Central memory CD4-positive, alpha-beta T cell (primary cell): ENCODE measurements at regions not wholly inside any gene's neighbourhood (a gene's known extent, or its start where the extent isn't known, plus 50 kb on each side); places are given as distances from the start of the nearest gene placed in this dataset.
"Not testable (repeated sequence)": the region's sequence is repeated elsewhere in the genome, so short reads cannot be mapped to it uniquely, and the experiment has no call there.

Experiments
- DNase-seq: peaks from one replicate; pipeline ENCODE4 v3.0.0; 2022

DNA sequence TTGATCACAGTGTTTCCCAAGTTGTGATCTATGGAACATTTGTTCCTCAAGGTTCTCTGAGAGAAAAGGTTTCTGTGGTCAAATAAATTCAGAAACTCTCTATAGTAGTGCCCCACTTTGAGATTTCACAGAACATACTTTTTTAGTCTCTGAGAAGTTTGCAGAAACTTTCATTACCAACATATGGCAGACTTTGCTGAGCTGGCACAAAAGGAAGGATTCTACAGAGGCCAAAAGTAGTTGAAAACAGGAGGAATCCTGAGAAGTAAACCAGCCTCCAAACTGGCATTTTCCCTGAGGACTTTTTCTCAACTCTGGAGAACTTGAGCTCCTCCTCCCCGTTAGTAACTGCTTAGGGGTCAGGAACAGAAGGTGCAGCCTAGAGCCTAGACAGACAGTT is 117.8 kb upstream of the ESX1 start:
- DNase-seq, result no peak

DNA sequence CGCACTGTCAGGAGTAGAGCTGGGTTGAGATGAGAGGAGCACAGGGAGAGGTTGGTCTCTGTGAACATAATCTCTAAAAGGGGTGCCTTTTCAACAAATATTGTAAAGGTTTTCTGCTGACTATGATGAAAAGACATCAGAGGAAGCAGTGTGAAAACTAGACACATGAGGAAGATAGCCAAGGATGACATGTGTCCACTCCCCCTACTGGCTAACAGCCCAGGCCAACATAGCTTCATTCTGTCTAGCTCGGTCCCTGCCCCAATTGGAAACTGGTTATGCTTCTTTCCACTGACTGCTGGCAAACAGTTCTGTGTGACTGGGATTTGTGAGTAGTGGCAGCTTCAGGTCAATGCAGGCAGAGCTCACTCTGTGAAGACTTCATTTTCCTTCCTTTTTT is 115.4 kb upstream of the ESX1 start:
- DNase-seq, result no peak

DNA sequence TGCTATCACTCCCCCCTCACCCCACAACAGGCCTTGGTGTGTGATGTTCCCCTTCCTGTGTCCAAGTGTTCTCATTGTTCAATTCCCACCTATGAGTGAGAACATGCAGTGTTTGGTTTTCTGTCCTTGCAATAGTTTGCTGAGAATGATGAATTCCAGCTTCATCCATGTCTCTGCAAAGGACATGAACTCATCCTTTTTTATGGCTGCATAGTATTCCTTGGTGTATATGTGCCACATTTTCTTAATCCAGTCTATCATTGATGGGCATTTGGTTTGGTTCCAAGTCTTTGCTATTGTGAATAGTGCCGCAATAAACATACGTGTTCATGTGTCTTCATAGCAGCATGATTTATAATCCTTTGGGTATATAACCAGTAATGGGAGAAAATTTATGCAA is 106.0 kb upstream of the ESX1 start:
- DNase-seq, result not testable (repeated sequence)

DNA sequence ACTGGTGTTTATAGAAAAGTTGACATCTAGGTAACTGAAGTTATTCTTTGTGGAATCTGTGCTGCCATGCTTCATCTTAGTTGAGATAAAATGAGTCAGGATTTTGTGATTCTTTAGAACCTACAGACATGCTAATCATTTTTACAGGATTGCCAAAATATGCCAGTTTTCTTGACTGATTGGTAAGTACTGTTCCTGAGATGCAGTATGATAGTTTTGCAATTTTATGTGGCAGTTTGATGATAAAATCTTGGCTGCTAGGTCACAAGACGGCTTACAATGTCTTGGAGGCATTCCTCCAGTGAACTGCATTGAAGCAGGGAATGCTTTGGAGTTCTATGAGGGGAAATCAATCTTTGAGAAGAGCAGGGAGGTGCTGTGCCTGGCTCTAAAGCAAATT is 104.4 kb upstream of the ESX1 start:
- DNase-seq, result no peak

DNA sequence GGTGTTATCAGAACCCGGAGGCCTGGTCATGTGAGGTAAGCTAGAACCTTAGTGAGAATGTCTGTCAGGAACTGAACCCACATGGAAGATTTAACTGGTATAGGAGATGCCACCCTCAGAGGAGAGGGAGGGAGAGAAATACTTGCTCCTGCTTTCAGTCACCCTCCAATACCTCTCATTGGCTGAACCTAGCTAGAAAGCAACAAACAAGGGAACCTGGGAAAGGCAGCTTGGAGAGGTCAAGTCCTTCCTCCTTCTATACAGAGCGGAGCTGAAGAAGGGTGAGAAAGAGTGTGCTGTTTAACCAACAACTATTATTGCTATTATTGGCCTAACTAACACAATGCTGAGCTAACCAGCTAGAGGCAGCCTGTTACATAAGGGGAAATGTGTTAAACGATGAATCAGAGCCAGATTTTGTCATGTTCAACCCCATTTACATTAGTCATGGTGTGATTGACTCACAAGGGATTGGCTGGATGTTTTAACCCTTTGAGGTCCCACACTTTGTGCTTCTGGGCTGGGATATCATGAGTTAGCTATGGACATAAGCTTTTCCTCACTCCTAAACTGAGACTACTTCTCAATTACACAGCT is 96.5 kb upstream of the ESX1 start:
- DNase-seq, result no peak

DNA sequence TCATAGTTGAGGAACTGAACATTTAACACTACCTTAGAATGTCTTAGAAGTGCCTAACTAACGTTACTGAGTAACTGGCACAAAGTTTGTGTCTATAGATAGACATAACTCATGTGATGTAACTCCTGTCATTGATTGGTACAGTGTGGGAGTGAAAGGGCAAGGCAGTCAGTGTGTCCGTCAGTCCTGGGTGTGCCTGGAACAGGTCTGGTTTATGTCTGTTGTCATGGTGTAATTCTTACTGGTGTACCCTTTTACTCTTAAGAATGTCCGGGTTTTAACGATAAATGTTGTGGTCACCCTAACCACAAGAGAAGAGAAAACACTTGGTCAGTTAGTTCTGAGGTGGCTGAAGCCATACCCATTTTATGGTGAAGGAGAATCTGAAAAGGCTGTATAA is 93.1 kb upstream of the ESX1 start:
- DNase-seq, result no peak

DNA sequence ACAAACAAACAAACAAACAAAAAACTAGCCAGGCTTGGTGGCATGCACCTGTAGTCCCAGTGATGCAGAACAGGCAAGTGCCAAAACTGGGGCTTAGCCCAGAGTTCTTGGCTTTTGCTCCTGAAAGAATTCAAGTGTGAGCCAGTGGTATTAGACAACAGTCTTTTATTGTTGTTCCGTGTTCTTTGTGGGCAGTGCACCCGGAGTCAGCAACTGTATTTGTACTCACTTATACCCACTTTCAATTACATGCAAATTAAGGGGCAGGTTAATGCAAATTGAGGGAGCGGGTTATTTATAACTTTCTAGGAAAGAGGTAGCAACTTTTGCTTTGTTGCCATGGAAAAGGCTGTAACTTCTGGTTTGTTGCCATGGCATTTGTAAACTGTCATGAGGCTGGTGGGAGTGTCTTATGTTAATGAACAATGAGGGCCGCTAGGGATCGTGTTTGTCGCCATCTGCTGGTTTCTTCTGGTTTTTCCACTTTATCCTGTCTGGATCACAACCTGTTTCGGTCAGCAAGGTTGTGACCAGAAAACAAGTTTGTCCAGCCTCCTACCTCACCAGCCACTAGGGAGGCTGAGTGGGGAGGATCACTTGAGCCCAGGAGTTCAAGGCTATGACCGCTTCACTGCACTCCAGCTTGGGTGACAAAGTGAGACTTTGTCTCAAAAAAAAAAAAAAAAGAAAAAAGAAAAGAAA is 88.8 kb upstream of the ESX1 start:
- peak; percentile 45 for DNase-seq

DNA sequence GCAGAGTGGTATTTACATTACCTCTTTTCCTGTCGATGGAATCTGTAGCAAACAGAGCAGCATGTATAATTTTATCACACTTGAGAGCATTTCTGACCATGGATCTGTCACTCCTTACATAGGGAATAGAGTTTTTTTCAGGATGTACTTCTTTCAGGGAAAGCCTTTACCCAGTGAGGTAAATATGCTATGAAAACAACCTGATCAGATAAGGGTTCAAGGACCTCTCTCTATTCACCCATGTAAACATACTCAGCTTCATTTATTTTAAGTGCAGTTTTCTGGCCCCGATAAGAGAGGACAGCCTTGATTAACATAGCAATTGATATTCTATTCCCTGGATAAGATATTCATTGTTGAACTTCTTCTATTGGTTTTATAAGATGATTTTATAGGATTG is 87.3 kb upstream of the ESX1 start:
- DNase-seq, result no peak

DNA sequence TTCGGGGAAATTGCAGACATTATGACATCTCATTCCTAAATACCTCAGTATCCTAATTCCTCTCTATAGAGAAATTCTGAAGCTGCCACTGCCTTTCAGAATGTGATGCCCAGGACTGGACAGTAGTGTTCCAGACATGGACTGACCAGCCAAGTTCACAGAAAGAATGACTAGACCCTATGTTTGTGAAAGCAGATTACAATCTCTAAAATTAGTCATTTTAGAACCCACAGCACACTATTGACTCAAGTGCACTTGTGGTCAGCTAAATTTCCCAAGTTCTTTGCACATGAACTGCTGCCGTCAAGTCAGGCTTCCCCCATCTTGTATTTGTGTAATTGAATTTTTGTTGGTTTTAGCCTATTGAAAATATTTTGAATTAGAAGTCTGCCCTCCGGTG is 81.0 kb upstream of the ESX1 start:
- DNase-seq, result no peak

DNA sequence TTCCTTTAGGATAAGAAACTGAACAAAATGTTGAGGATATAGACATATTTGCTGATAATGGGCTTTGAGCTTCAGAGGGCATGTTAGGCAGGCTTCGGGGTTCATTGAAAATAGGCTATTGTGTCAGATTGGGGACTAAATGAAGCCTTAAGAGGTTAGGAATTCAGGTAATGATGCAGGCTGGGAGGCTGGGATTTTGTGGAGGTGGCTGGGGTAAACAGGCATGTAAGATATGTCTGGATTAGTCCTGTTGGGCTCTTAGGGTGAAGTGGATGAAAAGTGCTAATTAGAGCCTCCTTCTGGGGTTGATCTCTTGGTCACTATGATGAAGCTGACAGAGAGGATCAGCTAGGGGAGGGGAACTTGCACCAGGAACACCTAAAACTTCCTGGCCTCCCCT is 80.2 kb upstream of the ESX1 start:
- DNase-seq, result no peak

DNA sequence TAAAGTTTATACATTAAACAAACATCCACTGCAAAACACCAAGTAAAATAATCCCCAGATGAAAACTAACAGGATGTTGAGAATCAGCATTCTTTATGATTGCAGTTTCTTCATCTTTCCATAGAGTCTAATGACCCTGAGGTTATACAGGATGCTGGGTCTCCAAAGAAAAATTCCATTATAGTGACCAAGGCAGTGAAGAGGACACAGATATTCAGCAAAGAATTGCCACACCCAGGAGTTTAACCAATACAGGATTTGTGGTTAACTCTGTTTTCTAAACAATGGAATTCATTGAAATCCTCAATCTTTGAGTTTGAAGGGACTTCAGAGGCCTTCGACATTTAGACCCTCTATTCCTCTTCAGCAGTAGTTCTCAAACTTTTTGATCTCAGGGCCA is 76.2 kb upstream of the ESX1 start:
- no peak for DNase-seq

DNA sequence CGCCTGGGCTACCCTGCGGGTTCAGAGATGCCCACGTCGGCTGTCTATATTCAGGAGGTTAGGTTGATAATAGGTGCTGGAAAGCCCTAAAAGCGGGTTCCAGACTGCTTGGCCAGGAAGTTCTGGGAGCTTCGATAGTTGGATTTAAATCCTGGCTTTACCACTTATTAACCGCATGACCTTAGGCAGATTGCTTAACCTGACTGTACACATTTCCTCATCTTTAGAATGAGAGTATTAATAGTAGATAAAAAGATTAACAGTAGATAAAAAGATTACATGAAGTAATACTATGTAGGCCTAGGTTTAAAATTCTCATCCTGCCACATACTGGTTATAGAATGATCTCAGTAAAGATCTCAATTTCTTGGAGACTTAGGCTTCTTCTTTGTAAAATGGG is 75.0 kb upstream of the ESX1 start:
- no peak for DNase-seq

DNA sequence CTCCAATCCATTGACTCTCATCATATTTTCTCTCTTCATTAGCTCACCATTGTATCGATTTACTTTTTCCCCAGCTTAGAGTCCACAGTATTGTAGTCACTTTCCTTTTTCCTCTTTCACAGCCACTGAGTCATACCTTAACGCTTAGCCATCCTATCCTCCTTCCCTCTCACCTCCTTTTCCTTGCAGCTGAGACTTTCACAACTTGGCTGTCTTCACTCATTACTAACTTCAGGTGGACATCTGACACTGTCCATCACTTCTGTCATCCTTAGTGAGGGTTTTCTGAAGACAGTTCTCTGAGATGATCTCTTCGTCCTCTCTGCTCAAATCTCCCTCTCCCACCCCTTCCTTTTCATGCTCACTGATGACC is 70.5 kb upstream of the ESX1 start:
- DNase-seq, result no peak

DNA sequence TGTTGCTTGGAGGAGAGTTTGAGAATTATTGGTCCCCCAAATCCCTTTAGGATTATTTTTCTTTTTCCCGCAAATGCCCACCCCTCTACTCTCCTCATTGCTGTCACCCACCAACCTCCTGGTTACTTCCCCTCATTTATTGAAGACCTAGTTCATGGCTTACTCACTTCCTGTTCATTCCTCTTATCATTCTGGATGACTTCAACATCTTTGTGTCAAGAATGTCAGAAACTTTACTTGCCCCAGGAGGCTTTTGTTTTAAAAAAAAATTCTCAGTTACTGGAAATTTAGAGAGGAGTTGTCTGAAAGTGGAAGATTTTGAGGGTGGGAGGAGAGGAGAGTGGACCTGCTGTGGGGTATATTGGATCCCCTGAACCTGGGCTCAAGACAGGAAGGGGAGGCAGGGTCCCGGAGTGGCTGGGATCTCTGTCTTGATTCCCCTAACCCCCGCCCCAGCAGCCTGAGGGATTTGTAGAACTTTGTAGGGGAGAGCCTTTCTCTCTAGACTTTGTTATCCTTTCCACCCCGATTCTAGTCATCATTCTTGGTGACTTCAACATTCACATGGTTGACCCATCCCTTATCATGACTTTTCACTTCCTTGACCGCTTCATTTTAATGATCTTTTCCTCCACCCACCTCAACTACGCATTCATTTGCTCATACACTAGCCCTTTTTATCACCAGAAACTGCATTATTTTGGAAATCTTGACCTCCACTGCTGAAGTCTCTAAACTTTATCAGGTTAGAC is 69.9 kb upstream of the ESX1 start:
- no peak for DNase-seq

DNA sequence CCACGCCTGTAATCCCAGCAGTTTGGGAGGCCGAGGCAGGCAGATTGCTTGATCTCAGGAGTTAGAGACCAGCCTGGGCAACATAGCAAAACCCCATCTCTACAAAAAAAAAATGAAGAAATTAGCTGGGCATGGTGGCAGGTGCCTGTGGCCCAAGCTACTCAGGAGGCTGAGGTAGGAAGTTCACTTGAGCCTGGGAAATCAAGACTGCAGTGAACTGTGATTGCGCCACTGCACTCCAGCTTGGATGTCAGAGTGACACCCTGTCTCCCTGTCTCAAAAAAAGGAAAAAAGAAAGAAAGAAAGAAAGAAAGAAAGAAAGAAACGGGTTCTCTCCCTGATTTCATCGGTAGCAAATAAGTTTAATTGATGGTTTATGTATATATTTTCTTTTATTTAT is 64.6 kb upstream of the ESX1 start:
- DNase-seq, result no peak

DNA sequence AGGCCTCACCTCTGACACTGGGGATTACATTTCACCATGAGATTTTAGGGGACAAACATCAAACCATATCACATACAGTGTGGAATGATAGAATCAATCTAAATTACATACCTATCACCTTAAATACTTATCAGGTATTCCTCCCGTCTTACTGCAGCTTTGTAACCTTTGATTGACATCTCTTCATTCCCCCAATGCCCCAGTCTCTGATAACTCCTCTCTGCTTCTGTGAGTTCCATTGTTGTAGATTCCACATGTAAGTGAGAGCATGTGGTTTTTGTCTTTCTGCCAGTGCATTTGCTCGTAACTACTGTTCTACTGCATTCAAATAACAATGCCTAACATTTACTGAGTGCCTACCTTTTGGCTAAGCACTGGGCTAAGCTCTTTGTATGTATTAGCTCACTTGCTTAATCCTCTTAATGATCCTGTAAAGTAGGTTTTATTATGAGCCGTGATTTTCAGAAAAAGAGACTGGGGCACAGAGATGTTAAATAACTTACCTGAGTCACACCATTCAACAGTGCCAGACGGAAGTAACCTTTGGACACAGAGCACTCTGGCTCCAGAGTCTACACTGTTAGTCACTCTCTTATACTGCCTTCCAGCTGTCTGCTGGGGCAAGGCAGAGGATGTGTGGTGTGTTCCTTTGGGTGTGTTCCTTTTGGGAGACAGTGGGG is 63.7 kb upstream of the ESX1 start:
- DNase-seq, result no peak

DNA sequence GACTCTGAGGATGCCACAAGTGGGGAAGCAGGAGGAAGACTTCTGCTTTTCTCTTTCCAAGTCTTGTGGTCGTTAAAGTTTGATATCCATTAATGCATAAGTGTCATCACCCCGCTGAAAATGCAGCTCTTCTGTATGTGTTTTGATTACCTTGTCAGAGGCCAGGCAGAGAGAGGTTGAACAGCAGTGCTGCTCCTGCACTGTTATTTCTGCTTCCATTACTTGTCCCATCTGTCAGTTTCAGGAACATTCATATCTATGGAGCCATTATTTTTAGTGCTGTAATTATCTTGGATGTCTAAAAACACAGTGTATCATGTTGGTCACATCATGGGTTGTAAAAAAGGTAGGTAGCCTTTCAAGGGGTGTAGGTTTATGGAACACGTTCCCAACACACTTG is 62.0 kb upstream of the ESX1 start:
- DNase-seq, result no peak

DNA sequence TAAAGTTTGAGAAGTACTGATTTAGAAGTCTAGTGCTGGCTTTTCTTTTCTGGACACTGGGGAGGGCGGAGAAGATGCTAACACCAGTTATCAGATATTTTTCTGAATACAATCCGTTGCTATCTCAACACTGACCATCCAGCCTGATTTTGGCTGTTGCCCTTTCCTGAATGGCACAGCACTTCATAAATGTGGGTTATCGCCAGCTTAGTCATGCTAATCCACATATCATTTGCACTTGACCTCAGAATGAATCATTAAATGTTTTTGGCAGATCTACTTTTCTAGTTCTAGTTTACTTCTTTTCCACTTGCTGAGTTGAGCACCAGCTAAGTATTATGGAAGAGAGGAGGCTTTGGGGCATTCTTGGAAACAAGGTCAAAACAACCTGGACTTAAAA is 60.8 kb upstream of the ESX1 start:
- no peak for DNase-seq

DNA sequence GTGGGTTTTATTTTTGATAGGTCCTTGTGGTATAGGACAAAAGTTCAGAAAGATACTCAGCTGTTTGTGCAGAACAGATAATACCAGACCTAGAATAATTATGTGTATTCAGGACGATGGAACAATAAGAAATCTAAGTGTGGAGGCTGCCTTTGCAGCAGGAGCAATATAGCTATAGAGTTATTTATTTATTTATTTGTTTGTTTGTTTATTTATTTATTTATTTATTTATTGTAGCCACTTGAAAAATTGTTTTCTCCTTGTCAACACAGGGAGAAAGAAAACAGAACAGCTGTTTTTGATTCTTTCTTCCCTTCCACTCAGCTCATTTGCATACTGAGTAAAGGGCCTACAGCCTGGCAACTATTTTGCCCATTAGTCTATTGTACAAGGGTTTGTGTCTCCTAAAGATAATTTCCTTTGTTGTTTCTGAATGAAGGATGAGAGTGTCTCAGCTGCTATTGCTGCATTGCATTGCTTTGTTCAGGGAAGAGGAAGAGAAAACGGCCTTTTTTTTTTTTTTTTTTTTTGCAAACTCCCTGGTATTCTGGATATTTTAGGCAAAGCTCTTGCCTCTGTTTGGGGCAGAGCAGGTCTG is 56.0 kb upstream of the ESX1 start:
- no peak for DNase-seq

DNA sequence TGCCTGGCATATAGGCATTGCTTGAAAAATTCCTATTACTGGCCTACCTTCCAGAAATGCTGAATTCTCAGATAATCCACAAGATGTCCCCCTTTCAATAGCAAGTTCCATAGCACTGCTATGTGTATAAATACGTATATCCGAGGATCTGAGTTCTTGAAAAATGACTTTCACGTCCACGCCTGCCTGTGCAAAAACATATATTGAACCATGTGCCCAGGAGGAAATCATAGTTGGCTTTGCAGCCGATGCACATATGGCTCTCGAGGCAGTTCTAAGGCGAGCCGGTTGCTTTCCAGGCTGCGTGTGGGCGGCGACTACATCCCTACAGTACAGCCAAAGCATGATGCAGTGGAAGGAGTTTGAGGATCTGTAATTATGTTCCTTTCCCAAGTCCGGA is 55.4 kb upstream of the ESX1 start:
- DNase-seq, result no peak

DNA sequence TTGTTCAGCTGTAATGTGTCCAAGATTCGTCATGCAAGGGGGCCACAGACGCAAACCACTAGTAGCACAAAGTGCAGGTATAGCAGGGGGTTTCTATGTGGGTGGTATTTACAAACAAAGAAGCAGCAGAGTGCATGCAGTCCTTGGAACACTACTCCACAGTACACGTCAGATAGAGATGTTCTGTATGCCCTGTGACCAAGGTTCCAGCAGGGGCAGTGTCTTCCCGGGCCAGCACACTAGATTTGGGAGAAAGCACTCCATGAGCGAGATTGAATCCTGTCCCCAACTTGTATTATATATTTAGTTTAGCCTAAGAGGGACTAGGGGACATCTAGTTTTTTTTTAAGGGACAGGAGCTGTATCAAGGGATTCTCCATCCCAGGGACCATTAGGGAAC is 54.4 kb upstream of the ESX1 start:
- DNase-seq, result no peak

DNA sequence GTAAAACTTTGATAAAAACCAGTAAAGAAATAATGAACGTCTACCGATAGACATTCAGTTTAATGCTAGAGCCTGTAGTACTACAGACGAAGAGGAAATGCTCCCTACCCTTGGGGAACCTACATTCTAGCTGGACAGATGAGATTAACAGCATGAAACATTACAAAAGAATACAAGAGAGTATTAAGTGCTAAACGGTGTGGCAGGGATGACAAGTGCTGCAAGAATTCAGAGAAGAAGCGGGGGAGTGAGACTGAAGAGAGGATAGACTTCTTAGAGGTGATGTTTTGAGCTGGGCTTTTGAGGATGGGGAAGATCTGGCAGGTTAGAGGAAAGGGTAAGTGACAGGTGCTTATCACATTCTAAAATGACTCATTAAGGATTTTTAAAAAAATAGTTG is 52.6 kb upstream of the ESX1 start:
- no peak for DNase-seq

DNA sequence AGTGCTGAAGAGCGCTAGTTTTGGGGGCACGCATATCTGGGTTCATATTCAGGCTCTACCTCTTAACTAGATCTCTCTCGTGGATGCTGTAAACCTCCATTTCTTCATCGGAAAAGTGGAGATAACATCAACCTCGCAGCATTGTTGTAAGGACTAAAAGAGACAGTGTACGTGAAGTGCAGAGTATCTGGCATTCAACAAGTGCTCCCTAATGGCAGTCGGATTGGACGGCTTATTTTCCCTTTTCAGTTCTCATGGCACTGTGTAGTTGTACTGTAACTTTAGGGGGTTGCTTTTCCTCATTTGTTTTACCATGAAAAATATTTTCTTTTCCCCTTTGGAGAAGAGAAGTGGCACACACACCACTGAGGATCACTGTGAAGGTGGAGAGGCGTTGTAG is 51.4 kb upstream of the ESX1 start:
- DNase-seq, result no peak
